NCI-H2081 (cell line): ENCODE measurements at regions not wholly inside any gene's neighbourhood (a gene's known extent, or its start where the extent isn't known, plus 50 kb on each side); places are given as distances from the start of the nearest gene placed in this dataset.

Experiments
- DNase-seq, 2 experiments: peaks; one replicate each; lab custom pipeline; 2025; lab: John Stamatoyannopoulos, UW

DNA sequence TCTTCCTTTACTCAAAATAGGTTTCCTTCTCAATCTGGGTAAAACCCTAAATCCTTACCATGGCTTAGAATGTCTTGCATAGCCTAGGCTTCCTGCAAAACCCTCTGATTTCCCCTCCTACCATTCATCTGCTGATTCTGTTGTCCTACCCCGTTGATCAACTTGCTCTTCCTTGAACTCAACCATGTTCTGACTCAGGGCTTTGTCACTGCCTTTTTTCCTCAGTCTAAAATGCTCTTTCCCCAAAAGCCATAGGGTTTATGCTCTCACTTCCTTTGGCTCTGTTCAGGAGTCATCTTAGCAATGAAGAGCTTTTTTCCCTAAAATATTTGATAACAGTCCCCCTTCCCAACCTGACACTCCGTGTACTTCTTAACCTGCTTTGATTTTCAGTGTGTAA lies 79.4 kb upstream of the IZUMO3 start:
- DNase-seq = no peak

- no peak for DNase-seq
Observed at GRCh38 chr9:24624481-24624880, 78.8 kb upstream of the IZUMO3 start.

- DNase-seq = no peak
Observed at GRCh38 chr9:24620741-24621140, 75.0 kb upstream of the IZUMO3 start.

GRCh38 chr9:24616863-24617262 lies 71.2 kb upstream of the IZUMO3 start:
- DNase-seq = peak in 1 of 2 experiments; percentile 26

GRCh38 chr9:24614070-24614469 lies 68.4 kb upstream of the IZUMO3 start:
- peak in 1 of 2 experiments; percentile 20 for DNase-seq

- DNase-seq = no peak
Observed at GRCh38 chr9:24608599-24608998, 62.9 kb upstream of the IZUMO3 start.

DNA sequence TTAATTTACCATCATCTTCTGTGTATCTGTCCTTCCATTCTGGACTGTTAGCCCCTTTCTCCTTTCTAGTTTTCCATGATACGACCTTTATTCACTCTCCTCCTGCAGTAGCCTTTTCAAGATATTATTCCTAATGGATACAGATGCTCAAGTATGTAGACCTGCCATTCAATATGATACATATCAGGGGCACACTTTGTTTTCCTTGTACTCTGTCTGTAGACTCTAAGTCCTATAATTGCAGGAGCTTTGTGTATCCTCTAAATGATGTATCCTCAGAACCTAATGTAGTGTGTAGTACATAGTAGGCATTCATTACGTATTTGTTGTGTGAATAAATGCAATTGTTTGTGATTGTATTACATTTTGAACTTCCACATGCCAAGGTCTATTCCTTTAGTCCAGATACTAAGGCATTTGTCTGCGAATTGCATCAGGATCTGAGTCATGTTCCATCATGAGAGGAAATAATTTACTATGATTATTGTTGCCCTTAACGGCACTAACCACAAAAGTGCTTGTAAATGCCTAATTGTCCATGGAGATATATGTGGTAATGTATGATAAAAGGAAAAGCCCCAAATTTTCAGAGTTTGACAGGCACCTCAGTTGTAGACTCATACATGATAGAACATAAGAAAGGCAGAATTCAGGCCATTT lies 57.1 kb upstream of the IZUMO3 start:
- DNase-seq = no peak
